NCI-H2196 treated with DMSO at 0.1 percent for 48 hours (cell line): ENCODE measurements at regions not wholly inside any gene's neighbourhood (a gene's known extent, or its start where the extent isn't known, plus 50 kb on each side); places are given as distances from the start of the nearest gene placed in this dataset.

Experiments used
- DNase-seq: peaks from one replicate; lab custom pipeline; 2025; ENCODE audit not compliant: unreplicated experiment; lab: John Stamatoyannopoulos, UW

DNA sequence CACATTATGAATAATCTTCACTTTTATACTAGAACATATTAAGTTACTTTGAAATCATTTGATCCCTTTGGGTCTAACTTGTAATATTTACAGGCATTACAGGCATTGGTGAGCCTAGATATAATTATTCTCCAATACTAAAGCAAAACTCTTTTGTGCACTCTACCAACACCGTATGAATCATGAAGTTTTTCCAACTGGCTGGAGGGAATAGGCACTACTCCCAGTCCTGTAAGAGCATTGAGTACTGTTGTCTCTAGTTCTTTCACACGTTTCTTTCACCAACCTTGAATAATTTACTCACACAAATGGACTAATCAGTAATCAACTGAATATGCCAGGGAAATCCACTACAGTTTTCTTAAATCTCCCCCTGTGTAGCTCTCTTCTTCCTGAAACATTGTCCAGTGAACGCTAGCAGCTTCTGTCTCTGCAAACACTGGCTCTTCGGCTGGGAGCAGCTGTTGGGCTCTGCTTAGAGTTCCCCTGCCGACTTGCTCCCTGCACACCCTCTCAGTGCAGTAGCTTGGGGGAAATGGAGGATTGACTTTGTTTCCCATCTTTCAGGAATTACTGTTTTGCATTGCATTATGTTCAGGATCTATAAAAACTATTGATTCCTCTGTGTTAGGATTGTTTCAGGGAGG, 476.7 kb downstream of the RFC3 start:
- no peak for DNase-seq

DNA sequence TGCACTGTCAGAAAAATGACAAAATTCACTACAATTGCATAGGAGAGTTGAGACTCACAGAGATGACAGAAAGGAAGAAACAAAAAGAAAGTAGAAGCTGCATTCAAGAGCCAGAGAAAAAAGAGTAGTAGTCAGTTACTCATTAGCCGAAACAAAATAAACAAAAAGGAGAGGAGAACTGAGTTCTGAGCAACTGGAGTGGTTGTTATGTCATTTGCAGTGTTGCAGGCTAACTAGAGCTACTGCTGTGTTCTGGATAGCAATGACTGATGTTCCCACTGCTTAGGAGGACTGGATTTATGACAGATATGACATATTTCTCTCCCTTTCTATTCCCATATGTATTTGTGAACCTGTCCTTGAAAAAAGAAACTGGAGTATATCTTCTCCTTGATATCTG, 482.6 kb downstream of the RFC3 start:
- no peak for DNase-seq

DNA sequence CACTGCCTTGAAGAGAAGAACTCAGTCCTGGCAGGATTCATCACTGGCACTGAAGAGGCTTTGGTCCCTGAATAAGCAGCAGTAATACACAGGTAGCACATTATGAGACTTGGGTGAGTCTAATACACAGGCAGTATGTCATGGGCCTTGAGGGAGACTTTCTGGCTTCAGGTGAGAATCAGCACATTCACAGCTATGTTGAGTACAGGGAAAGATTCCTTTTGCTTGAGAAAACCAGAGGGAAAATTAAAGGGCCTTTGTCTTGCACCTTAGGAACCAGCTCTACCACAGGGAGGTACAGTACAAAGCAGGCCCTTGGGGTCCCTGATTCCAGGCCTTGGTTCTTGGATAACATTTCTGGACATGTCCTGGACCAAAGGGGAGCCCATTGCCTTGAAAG, 484.6 kb downstream of the RFC3 start:
- DNase-seq, result no peak

DNA sequence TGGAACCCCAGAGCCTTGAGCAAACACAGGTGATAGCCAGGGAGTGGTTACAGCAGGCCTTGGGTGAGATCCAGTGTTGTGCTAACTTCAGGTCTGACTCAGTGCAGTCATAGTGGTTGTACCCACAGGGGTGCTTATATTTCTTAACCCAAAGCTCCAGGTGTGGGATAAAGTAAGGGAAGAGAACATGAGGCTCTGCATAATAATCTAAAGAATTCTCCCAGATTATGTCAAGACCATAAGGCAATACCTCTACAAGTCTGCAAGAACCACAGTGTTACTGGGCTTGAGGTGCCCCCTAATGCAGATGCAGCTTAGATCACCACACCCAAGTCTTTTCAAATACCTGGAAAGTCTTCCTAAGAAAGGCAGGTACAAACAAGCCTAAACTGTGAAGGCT, 485.4 kb downstream of the RFC3 start:
- DNase-seq, result no peak

DNA sequence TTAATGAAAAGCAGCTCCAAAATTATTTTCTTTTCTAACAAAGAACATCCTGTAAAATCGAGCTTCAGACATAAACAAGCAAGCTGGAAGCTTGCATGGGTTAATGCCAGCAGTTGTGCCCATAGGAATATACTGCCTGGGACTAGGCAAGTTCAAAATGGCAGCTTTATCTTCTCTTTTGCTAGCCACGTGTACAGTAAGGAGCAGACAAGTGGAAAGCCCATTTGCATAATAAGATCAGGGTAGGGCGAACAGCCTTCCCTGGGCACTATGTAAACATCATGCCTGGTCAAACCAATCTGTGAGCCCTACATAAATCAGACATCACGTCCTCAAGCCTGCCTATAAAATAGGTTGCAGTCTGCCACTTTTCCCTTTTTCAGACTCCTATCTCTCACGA, 489.7 kb downstream of the RFC3 start:
- DNase-seq, result no peak

DNA sequence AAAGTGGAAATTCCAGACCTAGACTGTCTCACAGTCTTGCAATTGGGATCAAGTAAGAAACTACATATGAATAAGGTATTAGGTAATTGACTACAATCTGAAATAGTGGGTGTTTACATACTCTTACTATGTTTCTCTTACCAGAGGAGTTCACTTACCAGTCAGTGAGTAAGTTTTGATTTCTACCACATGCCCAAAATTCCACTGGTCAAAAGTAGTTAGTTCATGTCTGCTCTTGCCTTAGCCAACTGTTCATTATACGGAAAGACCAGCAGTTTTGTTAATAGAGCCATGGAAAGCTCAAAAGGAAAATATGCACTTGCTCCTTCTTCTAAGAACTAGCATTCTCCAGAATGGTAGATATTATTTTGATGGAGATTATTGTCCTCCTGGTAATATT, 490.8 kb downstream of the RFC3 start:
- DNase-seq, result no peak

DNA sequence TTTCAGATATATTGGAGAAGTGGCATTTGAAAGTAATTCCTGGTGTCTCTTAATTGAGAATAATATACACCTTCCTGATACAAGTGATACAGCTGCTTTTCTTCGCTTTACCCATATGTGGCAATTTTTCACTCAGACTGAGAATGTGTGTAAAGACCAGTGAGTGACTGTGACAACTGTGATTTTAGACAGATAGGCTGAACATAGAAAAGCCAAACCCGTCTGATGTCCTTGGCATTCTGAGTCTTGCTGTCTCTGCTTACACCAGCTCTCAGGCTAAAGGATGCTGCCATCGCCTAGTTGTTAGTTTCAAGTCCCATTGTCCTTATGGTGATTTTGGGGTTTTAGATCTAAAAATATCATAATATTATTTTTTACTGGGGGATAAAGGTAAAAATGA, 492.6 kb downstream of the RFC3 start:
- DNase-seq, result no peak

DNA sequence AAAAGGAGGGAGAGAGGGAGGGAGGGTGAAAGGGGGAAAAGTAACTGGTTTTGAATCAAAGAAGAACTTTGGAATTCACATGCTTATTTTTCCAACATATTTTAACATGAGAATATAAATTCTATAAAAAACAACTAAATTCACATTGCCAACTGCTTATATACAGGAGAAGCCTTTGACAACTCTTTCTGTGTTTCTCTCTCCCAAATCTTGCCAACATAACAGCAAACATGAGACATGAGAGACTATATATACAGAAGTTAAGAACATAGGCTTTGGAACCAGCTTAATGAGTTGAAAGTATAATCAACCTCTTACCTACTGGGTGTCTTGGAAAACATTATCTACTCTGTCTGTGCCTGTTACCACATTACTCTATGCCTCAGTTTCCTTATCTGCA, 493.3 kb downstream of the RFC3 start:
- no peak for DNase-seq

DNA sequence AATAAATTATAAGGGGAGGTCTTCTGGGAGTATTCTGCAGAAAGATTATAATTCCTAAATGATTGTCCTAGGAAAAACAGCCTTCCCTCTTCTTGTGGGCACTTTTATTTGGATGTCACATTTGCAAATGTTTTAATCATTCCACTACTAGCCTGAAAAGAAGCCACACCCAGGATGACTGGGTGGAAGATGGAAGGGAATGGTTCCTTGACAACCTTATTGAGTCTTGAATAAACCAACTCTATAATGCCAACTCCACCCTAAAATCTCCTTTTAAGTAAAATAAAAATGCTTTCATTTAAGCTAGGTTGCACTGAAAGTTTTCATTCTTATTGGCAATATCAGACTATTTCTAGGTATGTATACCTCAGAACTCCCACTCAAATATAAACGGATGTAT, 494.6 kb downstream of the RFC3 start:
- DNase-seq, result no peak

DNA sequence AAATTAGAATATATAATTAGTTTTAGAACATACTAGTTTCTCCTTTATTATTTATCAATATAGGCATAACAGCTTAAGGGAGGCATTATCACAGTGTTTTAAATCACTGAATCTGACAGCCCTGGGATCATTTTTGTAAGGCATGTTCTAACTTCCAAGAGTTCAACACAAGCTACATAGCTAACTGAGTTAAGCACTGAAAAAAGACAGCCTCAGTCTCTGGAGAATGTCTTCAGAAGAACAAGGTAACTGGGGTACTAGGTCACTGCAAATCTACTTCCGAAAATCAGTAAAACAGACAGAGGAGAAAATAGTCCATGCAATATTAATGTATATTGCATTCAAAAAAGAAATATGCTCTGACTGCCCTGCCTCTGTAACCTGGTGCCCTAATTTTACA, 502.1 kb downstream of the RFC3 start:
- no peak for DNase-seq

DNA sequence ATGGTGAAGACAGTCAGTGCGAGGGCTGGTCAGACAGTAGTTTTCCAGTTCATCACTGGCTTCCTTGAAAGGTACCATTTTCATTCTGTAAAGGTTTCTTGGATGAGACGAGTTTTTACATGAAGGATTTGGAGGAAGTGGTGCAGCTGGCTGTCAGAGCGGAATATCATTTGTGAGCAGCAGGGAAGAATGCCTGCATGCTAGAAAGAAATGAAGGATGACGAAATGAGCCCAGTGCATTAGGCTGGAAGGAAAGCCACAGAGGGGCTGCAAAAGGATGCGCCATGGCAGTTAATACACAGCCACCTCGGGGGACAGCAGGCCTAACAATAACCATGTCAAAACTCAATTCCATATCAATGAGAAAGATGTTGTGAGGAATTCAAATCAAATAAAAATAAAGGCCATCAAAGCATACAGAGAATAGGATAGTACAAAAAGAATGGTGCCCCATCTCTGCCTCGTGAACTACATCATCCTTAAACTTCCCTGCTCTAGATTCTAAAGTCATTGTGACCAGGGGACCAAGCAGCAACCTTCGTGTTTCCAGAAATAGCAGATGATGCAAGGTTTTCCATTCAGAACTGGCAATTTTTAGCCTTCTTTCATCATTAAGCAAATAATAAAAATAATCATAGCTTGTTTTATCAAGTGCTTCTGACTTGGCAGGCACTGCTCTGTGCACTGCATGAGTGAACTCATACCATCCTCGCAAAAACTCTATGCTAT, 504.2 kb downstream of the RFC3 start:
- no peak for DNase-seq

DNA sequence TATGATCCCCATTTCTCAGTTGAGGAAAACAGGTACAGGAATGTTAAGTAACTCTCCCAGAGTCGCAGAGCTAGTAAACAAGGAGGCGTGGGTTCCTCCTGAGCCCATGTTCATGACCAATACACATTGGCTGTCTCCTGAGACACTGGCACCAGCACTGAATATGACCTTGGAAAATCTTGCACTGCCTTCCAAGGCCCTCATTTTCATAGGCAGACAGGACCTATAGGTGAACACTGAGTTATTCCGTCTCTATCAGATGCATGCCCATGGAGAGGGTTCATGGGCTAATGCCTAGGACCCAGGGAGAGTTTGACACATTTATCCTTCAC, 504.8 kb downstream of the RFC3 start:
- no peak for DNase-seq

DNA sequence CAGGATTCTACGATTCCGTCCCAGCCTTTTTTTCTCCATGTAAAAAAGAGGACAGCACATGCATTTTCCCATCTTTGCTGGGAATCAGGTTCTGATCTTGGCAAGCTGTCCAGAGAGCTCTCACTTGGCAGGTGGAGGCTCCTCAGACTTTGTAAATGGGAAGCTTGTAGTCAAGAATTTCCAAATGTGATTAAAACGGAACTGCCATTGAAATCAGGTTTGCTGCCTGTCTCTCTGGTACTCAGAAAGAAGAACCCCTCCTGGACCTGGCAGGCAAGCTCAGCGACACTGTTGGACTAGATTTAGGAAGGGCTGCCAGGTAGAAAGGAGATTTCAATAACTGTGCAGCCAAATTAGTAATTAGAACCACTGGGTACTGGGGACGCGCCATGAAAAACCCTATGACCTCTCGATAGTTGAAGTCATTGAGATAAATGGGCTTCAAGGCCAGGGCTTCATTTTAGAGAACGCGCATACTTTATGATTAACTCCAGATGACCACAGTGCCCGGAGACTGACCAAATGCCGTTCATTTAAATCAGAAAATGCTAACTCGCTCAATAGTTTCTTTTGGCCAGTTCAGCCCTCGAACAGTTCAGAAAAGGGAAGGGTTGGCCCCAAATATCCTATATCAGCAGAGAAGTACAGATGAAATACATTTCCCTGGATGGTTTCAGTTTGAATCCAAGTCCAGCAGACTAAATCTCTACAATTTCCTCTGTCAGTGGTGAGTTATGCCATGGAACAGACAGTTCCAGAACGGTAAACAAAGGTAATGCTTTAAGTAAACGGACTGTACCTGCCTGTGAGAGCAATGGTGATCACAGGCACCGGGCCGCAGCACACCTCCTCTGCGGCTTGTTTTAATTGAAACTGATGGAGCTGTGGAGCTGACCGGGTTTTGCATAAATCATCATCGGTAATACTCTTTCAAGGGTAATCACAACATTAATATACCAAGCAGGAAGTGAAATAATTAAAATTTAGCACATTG, 517.4 kb downstream of the RFC3 start:
- DNase-seq, result peak; percentile 22

DNA sequence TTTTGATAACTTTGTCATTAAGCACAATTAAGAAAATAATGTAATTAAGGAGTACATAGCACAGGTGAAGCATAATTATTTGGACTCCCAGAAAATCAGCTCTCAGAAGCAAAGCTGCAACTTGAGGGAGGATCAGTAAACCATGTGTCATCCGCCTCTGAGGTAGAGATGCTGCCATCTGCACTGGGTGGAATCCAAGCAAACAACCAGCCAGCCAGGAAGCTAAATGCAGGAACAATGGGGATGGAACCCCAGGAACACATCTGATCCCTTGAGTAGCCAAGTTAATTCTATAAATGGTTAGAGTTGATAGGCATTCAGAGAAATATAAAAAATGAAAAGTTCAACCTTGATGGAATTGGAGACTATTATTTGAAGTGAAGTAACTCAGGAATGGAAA, 520.2 kb downstream of the RFC3 start:
- DNase-seq, result no peak

DNA sequence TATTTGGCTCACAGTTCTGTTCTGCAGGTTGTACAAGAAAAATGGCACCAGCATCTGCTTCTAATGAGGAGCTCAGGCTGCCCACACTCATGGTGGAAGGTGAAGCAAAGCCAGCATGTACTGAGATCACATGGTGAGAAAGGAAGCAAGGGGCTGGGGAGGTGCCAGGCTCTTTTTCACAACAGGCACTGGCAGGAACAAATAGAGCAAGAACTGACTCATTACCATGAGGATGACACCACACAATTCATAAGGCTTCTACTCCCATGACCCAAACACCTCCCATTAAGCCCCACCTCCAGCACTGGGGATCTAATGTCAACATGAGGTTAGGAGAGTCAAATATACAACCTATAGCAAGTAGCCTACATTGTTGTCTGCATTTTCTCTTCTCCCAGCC, 522.6 kb downstream of the RFC3 start:
- DNase-seq, result no peak

DNA sequence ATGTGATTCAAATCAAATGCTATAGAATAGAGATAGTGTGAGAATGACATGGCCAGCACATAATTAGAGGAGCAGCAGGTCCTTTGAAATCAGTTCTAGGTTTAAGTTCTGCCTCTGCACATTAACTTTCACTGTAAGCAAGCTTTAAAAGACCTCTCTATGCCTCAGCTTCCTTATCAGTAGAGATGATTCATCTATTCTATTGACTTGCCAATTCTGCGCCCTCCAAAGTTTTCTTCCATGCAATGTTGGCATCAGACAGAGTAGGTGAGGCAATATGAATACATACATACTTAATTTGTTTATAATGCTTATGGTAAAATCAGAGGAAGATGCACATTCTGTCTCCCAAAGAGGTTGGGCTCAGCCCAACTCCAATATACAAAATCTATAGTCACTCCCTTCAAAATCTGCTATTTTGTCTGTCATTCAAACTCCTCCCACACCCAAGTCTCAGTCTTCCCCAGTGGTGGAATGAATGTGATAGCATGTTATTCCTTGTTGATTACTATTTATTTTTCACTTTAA, 525.5 kb downstream of the RFC3 start:
- DNase-seq, result no peak

DNA sequence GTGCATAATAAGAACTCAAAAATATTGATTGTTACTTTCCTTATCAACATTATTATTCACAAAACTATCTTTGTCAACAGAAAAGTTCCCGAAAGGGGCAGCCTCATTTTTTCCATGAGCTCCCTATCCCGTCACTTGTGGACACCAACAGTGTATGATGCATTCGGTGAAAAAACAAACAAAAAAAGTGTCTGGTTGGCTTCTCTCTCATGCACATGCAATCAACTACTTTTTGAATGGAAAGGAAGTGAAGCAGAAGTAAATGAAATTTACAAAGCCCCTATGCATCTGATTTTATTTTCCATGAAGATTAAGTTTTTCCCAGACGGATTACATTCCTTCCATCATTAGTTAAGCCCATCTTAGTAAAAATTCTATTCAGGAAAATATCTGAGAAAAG, 526.9 kb downstream of the RFC3 start:
- DNase-seq, result no peak

DNA sequence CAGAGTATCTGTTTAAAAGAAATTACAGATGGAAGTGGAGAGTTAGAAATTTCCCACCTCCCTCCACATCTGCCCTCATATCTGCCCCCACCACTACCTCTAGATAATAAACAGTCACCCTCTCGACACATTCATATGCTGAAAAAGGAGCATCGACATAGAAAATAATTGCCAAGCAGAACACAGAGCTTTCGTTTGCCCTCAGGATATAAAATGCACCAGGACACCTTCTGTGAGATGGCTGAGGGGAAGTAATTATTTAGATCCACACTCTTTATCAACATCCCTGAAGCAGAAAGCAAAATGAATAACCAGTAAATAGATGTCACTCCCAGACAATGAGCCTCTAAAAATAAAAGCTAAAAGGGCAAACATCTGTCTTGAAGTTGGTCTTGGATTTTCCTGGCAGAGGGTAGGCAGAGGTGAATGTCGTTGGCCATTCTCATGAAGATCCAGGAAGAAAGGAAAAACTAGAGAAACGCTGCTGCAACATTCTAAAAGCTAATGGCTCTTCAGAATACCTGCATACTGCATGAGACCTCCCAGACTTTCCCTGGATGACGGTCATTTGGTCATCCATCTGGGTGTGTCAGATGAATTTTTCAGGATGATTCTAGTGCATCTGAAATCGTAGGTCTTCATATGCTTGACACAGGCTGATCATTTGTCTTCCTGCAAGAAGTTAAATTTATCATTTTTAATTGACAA, 527.5 kb downstream of the RFC3 start:
- no peak for DNase-seq

DNA sequence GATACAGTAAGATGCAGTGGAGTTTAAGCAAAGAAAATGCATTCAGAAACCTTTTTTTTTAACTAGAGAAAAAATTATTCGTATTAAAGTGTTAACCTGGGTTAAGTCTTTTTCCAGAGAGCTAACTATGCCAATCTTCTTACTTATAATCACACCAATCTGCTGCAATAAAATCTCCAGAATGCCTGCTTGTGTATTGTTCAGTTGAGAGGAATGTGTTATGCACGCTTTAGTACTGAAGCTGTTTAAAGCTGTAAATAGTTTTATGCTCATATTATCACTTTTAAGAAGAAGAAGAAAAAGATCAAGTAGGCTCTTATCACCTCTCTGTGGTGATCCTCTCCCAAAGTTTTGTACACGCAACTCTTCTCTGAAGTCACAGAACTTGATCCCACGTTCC, 528.7 kb downstream of the RFC3 start:
- no peak for DNase-seq

DNA sequence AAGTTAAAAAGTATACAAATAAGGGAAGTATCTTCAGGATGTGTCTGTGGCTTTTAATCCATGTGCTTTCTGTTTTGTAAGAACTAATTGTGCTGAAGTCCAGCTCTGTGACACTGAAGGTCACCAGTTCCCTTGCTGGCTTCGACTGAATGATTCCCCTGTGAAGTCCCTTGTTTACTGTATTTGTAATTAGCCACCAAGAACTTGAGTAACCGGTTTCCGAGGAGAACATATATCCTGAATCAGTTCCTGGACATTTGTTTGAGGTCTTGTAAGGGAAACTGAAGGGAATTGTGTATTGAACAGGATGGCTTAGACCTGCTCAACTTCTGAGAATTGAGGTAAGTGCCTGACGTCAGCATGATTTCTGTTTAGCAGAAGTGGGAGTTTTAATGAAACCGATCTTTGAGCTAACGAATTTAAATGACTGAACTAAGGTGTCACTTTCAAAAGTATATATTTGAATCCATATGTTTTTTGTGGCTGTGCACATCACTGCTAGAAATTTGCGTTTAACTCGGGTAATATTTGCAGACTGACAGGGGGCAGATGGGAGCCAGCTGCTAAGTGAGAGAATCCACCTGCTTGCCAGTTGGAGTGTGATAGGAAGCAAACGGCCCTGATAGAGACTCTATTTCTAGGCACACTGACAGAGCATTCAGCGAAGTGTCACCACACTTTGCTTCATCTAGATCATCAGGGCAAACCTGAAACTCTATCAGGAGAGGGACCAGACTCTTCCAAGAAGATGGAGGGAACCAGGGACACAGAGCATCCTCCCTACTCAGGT, 530.0 kb downstream of the RFC3 start:
- no peak for DNase-seq
